COLO668 (cell line): ENCODE measurements at regions not wholly inside any gene's neighbourhood (a gene's known extent, or its start where the extent isn't known, plus 50 kb on each side); places are given as distances from the start of the nearest gene placed in this dataset.

Experiments used
- DNase-seq: peaks from one replicate; lab custom pipeline; 2025; ENCODE audit not compliant: unreplicated experiment; lab: John Stamatoyannopoulos, UW

DNA sequence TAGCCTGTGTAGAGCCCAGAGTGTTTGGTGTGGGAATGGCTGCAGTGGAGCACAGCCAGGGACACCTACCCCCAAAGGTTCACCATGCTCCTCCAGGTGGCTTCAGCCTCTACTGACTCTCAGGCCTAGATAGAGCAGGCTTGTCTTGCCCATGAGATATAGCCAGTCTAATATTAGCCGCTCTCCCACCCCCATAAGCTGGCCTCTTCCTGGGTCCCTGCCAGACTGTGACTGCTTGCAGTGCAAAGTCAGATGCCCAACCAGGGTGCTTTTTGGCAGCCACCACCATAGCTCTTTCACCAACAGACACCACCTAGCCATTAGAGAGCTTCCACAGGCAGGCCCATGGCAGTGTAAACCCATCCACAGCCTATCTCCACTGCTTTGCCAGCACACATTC, 405.3 kb downstream of the MBD2 start:
- no peak for DNase-seq

DNA sequence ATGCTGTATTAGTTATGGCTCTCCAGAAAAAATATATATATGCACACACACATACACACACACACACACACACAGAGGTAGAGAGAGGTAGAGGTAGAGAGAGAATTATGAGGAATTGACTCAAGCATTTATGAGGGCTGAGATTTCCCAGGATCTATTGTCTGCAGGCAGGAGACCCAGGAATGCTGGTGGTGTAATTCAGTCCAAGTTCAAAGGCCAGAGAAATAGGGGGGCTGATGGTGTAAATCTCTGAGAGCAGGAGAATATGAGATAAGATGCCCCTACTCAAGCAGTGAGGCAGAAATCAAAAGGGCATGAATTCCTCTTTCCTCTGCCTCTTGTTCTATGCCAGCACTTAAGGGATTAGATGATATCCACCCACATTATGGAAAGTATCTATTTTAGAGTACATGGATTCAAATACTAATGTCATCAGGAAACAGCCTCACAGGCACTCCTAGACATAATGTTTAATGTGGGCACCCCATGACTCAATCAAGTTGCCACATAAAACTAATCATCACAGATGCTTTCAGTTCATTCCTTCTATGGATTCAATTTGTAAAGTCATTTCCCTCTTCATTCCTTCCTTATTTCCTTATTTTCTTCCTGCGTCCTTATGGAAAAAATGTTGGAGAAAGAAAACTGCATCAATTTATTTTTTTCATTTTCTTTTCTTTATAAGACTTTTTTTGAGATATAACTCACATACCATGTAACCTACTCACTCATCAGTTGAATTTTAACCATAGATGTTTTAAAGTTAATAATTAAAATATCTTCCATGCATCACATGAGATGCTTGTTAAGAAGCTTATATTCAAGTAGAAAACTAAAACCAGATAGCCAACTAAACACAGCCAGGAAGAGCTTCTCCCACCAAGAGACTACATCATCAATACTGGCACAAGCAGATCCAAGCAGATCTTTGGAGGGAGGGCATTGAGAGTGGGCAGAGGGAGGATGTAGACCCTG, 406.2 kb downstream of the MBD2 start:
- no peak for DNase-seq

DNA sequence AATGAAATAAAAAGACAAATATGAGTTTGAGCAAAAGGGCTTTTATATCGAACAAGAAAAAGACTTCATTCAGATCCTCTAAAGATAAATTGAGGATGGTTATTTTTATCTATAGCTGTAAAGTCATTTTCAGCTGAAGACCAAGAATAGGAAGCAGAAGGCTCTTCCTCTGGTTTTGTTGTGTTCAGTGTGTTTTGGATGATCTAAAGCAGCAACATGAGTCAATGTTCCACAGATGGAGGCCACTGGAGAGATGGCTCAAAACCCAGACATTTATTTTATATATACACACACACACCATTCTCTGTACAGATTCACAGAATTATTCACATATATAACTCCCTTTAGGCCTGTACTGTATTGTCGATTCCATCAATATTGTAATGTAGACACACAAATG, 424.3 kb downstream of the MBD2 start:
- DNase-seq: no peak

DNA sequence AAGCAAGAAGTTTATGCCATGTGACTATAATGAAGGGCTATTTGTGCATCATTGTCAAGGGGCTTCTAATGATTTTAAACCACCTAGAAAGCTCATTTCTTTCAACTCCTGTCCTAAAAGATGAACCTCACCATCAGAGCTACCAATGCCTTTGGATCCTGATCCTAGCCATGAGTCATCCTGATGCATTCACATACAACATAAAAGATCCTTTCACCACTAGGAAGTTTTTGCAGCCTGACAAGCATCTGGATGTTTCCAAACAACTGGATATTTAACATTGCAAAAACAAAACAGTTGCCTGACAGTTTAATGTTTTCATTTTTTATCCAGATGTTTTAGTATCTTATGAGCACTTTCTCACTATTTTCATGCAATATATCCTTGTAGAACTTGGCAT, 425.3 kb downstream of the MBD2 start:
- DNase-seq: no peak

DNA sequence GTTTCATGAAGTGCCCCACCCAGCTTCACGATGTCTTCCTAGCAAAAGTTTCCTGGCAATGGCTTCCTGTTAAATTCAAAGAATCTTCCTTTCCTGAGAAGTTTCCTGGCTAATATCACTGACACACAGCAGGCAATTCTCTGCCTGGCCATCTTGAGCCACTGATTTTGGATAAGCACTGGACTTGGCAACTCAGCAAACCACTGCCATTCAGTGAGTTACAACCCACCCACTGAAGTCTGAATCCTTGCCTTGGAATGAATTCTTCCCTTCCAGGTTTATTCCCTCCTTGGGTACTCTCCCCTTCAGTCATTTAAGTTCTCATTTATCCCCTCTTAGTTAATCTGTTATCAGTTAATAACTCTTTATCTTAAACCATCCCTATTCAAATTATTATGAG, 426.0 kb downstream of the MBD2 start:
- DNase-seq: no peak

DNA sequence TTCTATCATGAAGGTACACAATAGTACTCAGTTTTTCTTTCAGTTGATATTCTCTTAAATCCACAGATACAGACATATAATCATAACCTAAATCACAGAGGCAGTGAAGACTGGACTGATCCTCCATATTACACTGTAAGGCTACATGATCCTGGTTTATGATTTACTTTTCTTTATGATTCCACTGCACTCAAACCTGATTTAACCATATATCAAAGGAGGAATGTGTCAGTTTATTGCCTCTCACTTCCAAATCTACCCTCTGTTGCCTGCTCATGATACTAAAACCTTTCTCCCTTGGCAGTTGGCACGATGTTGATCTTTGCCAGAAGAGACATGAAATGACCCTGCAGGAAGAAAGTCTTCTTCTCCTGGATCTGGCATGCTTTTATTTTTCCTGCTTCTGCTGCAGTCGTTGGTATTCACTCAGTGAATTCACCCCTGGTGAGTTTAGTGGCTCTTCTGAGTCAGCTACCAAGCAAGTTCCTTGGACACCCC, 426.4 kb downstream of the MBD2 start:
- no peak for DNase-seq

DNA sequence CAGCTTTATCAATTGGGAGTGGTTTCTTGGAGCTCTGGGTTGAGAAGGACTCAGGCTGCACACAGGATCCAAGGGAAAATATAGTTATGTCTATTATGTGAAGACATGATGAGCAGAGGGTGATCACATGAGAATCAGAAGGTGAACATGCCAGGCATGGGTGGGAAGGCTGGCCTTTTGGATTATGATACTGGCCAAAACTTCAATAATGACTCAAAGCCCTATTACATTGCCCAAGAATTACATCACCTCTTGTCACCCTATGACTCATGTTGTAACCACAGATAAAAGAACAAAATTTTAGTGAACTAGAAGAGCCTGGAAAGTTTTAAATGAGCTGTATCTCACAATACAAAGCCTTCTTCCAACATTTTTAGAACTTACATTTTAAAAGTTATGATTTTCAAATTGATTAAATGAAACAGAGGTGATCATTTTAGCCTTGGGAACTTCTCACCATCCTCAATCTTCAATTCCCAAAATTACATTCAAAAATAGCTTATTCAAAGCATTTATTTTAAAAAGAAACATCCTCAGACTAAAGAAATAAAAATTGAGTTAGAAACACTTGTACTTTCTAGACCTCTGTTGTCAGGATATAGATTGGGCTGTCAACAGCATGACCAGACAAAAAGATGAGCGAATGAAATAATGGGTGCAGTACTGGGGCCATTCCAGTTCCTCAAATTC, 428.3 kb downstream of the MBD2 start:
- no peak for DNase-seq

DNA sequence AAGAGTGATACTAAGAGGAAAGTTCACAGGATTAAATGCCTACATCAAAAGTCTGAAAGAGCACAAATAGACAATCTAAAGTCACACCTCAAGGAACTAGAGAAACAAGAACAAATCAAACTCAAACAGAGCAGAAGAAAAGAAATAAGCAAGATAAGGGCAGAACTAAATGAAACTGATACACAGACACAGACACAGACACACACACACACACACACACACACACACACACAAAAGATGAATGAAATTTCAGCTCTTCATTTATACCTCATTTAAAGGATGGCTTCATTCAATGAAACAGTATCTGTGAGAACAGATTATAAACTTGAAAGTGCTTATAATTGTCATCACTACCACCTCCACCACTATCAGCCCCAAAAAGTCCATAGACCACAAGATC, 428.9 kb downstream of the MBD2 start:
- no peak for DNase-seq

DNA sequence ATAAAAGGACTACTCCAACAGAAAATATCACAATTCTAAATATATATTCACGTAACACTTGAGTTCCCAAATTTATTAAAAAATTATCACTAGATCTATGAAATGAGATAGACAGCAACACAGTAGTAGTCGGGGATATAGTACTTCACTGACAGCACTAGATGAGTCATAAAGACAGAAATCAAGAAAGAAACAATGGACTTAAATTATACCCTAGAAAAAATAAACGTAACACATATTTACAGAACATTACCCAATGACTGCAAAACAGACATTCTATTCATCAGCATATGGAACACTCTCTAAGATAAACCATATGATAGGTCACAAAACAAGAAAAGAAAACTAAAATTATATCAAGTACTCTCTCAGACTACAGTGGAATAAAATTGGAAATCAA, 429.4 kb downstream of the MBD2 start:
- DNase-seq: no peak

DNA sequence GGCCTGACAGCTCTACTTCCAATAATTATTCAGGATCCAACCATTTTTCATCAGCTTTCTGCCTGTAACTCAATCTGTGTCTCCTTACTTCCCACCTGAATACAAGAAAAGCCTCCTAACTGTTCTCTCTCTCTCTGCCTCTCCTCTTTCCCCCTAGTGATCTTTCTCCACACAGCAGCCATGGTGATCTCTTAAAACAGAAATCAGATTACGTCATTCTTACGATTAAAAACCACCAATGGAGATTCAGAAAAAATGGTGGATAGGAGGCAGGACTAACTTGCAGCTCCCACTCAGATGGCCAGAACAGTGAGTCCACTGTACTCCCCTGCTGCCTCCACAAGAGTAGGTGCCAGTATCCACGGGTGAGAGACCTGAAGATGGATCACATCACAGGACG, 431.7 kb downstream of the MBD2 start:
- DNase-seq: no peak

DNA sequence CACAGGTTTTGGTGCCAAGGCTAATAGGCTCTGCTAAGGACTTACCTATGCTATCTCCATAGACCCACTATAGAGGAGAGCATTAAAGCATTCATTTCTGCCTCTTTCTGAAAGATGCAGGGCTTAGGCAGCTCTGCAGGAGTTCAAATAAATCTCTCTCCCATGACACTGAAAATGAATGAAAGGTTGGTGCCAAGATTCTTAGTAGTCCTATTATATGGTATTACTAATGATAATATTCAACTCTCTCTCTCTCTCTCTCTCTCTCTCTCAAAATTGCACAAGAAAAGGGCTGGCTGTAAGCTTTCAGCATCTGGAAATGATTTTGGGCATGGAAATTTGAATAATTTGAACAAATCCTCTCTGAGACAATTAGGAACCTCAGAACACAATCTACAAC, 433.7 kb downstream of the MBD2 start:
- no peak for DNase-seq

DNA sequence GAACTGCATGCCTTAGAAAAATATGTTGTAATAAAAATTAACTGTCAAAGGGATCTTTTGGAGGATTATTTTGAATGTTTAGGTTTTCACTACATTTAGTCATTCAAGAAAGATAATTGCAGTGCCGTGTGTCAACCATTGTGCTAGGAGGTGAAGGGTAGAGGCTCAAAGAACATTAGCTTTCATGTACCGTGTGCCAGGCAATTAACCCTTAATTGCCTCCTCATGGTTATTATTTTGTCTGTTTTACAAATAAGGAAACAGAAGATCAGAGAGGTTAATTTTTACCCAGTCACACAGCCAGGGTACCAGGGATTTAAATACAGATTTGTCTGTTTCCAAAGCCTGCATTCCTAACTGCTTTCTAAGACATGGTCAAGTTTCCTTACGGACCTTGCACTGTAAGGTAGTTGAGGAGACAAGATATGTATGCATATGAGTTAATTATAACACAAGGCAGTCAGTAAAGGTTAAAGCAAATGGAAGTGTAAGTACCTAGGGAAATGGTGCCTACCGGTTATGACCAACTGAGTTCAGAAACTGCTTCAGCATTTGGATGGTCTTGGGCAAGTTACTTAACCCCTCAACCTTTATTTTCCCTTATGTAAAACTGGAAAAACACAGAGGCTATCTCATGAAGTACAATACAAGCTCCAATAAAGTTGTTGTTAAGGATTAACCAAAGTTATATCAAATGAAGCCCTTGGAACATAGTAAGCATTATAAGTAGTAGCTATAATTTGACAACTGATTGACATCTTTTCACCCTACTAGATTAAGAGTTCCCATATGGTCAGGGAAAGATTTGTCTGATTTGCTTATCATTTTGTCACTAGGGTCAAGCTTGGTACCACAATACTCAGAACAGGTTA, 434.9 kb downstream of the MBD2 start:
- no peak for DNase-seq

DNA sequence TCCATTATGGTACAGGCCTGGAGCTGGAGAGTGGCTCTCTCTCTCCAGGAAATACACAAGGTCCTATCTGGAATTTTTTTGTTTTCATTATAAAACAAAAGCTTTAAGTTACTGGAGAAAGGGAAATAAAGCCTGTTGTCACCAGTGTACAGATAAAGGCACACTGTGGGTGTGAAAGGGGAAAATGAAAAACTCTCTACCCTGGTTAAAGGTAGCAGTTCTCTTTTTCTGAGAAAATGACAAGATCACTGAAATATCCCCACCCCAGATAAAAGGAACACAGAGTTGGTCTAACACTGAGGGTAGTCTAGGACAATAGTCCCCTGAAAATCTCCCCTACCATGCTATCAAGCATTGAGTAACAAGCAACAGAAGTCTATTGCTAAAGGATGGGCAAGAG, 438.7 kb downstream of the MBD2 start:
- no peak for DNase-seq

DNA sequence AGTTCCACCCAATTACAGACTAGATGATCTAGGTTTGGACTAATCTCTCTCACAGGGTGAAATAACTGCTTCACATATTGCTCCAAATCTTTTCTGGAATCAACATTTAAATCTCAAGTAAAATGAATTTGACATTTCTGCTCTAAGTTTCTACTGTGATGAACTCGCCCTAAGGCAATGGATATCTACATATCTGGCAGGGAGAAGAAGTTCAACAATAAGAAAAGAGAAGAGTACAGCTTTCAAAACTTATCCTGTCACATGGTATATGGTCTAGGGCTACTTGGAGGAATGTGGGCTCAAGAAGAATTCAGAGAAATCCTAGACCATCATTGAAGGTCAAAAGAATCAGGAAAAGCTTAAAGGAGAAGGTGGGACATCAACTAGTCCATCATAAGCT, 440.2 kb downstream of the MBD2 start:
- DNase-seq: no peak

DNA sequence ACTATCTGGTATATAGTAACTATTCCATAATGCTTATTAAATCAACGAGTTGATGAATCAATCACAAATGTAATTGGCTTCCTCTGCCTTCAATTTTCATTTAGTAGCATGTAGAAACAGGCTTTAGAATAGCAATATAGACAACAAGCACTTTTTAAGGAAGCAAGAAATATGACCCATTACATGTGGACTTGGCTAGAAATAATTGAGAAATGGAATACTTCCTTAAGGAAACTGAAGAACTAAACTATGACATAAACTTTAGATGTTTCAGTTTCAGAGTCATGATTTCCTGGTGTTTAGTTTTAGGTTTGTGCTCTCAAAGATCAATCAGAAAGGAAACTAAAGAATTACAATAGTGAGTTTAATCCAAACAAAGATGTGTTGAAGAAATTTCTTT, 443.8 kb downstream of the MBD2 start:
- DNase-seq: no peak

DNA sequence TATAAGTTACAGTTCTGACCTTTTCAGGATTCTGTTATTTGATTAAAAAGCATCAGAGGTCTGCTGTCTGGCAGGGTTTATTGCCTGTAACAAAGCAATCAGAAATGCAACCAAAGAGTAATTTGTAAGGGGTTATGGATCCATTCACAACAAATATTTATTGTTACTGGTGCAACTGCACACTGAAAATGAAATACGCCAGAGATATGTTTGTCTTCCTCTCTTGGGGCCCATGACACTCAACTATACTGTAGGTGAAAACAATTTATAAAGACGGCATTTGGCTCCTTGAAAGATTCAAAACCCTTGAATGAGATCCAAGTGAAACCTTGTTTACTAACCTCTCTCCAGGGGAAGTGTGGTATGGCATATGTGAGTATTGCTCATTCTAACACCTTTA, 452.2 kb downstream of the MBD2 start:
- no peak for DNase-seq

DNA sequence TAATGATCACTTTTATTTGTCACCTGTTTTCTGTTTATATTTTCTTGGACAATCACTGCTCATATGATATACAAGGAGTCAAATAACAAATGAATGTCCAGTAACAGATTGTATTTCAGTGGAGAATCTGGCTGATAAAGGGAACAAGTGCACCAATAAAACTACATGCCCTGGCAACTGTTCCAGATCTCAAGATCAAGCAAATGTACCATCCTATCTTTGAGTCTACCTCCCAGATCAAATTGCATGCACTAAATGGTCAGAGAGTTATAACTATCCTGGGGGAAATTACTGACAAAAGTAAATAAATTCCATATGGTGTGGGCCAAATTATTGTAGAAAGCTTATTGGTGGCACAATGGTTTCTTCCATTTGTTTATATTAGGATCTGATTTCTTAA, 452.8 kb downstream of the MBD2 start:
- DNase-seq: no peak

DNA sequence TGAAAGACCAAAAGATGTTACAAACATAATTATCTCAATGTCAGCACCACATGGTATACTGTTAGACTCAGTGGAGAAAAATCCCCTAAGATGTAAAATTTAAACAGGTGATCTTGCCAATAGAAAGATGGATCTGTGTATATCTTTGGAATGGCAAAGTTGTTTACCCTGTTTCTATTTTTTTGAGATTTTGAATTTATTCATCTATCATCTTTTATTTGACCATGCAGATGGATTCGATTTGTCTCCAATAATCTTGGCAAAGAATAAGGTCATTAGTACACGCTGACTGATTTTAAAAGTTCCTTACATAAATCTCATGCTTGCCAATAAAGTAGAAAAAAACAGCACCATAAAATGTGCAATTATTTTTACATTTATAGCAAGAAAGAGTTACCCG, 459.3 kb downstream of the MBD2 start:
- no peak for DNase-seq

DNA sequence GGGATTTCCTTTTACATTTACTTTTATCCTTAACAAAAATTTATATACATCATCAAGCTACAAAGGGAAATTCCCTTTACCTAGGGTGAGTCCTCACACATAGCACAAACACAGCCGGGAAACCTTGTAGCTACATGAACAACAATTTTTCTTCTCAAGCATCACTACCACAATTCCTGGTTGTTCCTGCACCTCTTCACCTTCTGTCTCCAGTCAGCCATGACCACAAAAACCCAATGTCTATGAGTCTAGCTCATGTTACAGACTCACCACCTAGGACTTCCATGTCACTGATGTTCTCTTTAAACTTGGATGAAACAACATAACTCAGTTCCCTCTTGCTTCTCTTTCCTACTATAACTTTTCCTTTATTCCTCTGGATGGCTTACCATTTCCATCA, 460.4 kb downstream of the MBD2 start:
- no peak for DNase-seq

DNA sequence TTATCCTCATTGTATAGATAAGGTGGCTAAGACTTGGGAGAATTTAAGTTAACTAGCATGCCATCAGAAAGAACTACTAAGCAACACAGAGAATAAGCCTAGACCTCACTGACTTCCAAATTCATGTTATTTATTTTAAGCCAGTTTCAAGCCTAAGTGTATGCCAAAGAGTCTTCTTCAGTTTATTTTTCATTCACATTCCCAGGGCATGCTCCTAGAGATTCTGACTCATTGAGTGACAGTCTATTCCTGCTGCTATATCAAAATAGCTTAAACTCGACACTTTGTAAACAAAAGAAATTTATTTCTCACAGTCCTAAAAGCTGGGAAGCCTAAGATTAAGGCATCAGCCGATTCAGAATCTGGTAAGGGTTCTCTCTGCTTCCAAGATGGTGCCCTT, 467.1 kb downstream of the MBD2 start:
- no peak for DNase-seq

DNA sequence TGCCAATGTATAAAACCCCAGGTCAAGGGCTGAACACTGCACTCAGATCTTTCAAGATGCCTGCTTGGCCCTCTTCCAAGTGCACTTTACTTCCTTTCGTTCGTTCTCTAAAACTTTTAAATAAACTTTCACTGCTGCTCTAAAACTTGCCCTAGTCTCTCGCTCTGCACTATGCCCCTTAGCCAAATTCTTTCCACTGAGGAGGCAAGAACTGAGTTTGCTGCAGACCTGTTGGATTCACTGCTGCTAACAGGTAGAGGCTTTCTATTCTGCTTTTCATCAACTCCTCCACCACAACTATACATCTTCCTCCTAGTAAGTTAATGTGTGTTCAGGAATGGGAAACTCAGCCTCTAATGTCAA, 467.9 kb downstream of the MBD2 start:
- DNase-seq: no peak
